ENCODE measurements at regions not wholly inside any gene's neighbourhood (a gene's known extent, or its start where the extent isn't known, plus 50 kb on each side); places are given as distances from the start of the nearest gene placed in this dataset.

DNA sequence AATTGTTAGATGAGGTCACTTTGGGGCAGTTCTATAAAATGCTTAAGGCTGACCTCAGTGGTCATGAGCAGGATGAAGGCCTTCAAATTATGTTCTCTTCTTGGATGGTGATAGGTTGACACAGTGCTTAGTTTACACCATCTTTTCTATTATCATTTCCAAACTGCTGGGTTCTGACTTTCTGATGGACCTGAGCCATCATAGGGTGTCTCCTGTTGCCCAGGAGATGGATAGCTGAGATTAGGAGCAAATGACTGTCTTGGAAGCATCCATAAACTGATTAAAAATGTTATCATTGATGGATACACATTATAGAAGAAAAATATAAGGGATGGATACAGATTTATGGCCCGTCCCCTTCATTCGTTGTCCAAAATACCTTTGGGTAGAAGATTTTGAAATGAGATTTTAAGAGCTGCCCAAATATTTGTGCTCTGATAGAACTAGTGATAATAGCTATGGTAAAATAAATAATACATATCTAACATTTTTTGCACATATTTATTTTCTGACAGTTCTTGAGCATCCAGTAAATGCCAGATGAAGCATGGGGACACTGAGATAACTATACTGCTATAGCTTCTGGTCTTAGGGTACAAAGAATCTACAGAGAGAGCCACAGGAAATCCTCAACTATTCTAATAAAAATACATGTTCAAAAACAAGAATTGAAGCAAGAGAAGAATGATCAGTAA, 839.4 kb upstream of the LCORL start:
- H3K4me3 ChIP-seq: no peak overlapping the region
- intact Hi-C loops (cut with DNase I; ENCODE audit: low total_unique reads): no loop called here
- no peaks in the 10 kb centered on the region for H3K4me1 ChIP-seq
- no peaks in the 10 kb centered on the region for H3K9me3 ChIP-seq
- no peaks in the 10 kb centered on the region for H3K27me3 ChIP-seq (replicated peaks in 1 of 7)
- no peak for DNase-seq
- no peak overlapping the region for H3K27ac ChIP-seq
- TF ChIP-seq POLR2AphosphoS5 (IDR thresholded peaks at IDR 0.05): no peak
- TF ChIP-seq, protein P1, sequence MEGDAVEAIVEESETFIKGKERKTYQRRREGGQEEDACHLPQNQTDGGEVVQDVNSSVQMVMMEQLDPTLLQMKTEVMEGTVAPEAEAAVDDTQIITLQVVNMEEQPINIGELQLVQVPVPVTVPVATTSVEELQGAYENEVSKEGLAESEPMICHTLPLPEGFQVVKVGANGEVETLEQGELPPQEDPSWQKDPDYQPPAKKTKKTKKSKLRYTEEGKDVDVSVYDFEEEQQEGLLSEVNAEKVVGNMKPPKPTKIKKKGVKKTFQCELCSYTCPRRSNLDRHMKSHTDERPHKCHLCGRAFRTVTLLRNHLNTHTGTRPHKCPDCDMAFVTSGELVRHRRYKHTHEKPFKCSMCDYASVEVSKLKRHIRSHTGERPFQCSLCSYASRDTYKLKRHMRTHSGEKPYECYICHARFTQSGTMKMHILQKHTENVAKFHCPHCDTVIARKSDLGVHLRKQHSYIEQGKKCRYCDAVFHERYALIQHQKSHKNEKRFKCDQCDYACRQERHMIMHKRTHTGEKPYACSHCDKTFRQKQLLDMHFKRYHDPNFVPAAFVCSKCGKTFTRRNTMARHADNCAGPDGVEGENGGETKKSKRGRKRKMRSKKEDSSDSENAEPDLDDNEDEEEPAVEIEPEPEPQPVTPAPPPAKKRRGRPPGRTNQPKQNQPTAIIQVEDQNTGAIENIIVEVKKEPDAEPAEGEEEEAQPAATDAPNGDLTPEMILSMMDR (IDR thresholded peaks at IDR 0.05 in 8 of 11, conservative IDR thresholded peaks at IDR 0.05 in 3 of 11): no peak
- no peak for TF ChIP-seq POLR2A (IDR thresholded peaks at IDR 0.05)
- H3K36me3 ChIP-seq: no peaks in the 10 kb centered on the region
- WGBS, 5 donors: 89 to 95% (median 89%) methylated on average over 2 of the region's 2 CpGs

DNA sequence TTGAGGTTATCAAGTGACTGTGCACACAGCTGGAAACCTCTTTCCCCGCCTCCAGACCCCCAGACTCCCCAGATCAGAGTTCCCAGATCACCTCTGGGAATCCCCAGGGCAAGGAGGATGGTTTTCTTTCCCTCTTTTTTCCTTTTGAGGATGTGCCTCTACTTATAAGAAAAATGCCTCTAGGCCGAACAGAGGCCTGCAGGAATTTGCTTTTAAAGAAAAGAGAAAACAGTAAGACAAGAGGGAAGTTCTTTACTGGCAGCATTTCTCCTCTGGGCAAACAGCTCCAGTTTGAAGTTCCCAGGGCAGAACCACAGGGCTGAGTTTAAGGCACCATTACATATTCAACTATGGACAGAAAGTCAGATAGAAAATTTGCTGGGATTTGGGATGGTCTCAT, 837.9 kb upstream of the LCORL start:
- intact Hi-C loops (cut with DNase I; ENCODE audit: low total_unique reads): no loop called here
- Histone ChIP-seq H3K4me1 (no peaks in the 10 kb centered on the region), H3K36me3 (no peaks in the 10 kb centered on the region), H3K27me3 (replicated peaks in 1 of 7) (no peaks in the 10 kb centered on the region), H3K4me3 (no peak overlapping the region), H3K27ac (no peak overlapping the region), H3K9me3 (no peaks in the 10 kb centered on the region)
- TF ChIP-seq, protein P1 (IDR thresholded peaks at IDR 0.05 in 8 of 11, conservative IDR thresholded peaks at IDR 0.05 in 3 of 11): no peak
- TF ChIP-seq POLR2A (IDR thresholded peaks at IDR 0.05) (no peak), POLR2AphosphoS5 (IDR thresholded peaks at IDR 0.05) (no peak)
- 45 to 60% (median 56%) methylated on average over 2 of the region's 2 CpGs for WGBS, 5 donors
- no peak for DNase-seq

DNA sequence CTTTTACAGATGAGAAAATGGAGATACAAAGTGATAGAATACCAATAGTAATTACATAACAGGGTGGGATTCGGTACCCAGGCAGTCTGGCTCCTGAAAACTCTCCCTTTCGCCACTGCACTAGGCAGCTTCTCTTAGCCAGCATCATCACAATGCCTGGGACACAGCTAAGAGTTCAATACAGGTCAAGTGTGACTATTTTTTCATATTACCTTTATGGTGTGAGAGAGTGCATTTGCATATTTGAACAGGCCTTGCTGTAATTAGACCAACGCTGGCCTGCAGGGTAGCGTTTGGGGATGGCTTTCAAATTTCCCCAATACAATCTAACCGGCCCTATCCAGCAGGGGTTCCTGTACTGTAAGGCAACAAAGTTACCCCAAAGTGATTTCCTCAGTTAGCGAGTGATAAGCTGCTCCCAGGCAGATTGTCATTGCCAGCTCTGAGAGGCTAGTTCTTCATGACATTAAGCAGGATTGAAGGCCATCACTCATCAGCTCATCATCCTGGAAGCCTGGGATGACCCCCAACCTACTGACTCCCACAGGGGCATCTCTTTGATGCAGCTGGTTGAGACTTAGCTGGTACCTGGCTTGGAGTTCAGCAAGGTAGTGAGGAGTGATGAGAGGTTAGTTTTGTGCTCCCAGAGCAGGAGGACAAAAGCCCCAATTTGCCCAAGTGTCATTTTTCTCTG, 836.8 kb upstream of the LCORL start:
- H3K27ac ChIP-seq: no peak overlapping the region
- H3K4me1 ChIP-seq: no peaks in the 10 kb centered on the region
- no peak overlapping the region for H3K4me3 ChIP-seq
- H3K9me3 ChIP-seq: no peaks in the 10 kb centered on the region
- no peak for TF ChIP-seq POLR2AphosphoS5 (IDR thresholded peaks at IDR 0.05)
- no peak for TF ChIP-seq POLR2A (IDR thresholded peaks at IDR 0.05)
- TF ChIP-seq, protein P1 (IDR thresholded peaks at IDR 0.05 in 8 of 11, conservative IDR thresholded peaks at IDR 0.05 in 3 of 11): no peak
- H3K27me3 ChIP-seq (replicated peaks in 1 of 7): no peaks in the 10 kb centered on the region
- WGBS, 5 donors: 76 to 85% (median 84%) methylated on average over 6 of the region's 6 CpGs
- no peaks in the 10 kb centered on the region for H3K36me3 ChIP-seq
- DNase-seq: no peak
- intact Hi-C loops (cut with DNase I; ENCODE audit: low total_unique reads): no loop called here

DNA sequence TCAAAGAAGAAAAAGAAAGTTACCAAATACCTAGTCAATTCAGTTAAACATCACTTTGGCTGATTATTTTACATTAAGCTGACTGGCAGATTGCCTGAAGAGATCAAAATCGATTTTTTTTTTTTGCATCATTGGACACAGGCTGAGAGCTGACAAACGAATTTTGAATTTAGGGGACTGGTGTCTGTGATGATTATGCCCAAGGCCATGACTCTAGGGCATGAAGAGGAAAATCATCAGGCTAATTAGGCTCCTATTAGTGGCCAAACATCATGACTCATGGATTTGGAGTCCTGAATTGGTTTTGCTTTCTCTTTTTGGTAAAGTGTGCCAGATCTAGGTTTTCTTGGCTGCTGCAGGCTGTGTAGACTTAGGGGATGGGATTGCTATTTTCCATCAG, 829.3 kb upstream of the LCORL start:
- H3K4me3 ChIP-seq: no peak overlapping the region
- H3K9me3 ChIP-seq: no peaks in the 10 kb centered on the region
- H3K36me3 ChIP-seq: no peaks in the 10 kb centered on the region
- WGBS, 5 donors: 31 to 57% (median 37%) methylated on average over 2 of the region's 2 CpGs
- no peaks in the 10 kb centered on the region for H3K4me1 ChIP-seq
- no peak overlapping the region for H3K27ac ChIP-seq
- no peak for DNase-seq
- intact Hi-C loops (cut with DNase I; ENCODE audit: low total_unique reads): no loop called here
- no peak for TF ChIP-seq POLR2A (IDR thresholded peaks at IDR 0.05)
- TF ChIP-seq POLR2AphosphoS5 (IDR thresholded peaks at IDR 0.05): no peak
- TF ChIP-seq, protein P1 (IDR thresholded peaks at IDR 0.05 in 8 of 11, conservative IDR thresholded peaks at IDR 0.05 in 3 of 11): no peak
- no peaks in the 10 kb centered on the region for H3K27me3 ChIP-seq (replicated peaks in 1 of 7)
